H9 (cell line): ENCODE measurements at regions not wholly inside any gene's neighbourhood (a gene's known extent, or its start where the extent isn't known, plus 50 kb on each side); places are given as distances from the start of the nearest gene placed in this dataset.

ENCODE experiments used
- DNase-seq: peaks from one replicate; pipeline ENCODE4 v3.0.0-alpha.2; 2017
- H2AFZ ChIP-seq: one replicate; pipeline ENCODE4 v1.6.1; 2013; ENCODE audit warnings: mild to moderate bottlenecking, low read length, control low read depth, moderate library complexity
- H2AK5ac ChIP-seq: 2 replicates; pipeline ENCODE4 v1.6.1; 2013; ENCODE audit warnings: low read length, control low read depth, mixed read lengths; ENCODE audit not compliant: insufficient read length
- H2BK120ac ChIP-seq: one replicate; pipeline ENCODE4 v1.6.1; 2013; ENCODE audit warnings: low read depth, mild to moderate bottlenecking, low read length, control low read depth, inconsistent platforms; ENCODE audit not compliant: poor library complexity, severe bottlenecking
- H2BK12ac ChIP-seq: 2 replicates; pipeline ENCODE4 v1.6.1; 2013; ENCODE audit warnings: low read length, control low read depth, mixed read lengths, low read depth; ENCODE audit not compliant: insufficient read length
- H2BK15ac ChIP-seq: 2 replicates; pipeline ENCODE4 v1.6.1; 2013; ENCODE audit warnings: low read depth, low read length, control low read depth
- H2BK20ac ChIP-seq: one replicate; pipeline ENCODE4 v1.6.1; 2013; ENCODE audit warnings: low read depth, mild to moderate bottlenecking, low read length, control low read depth, inconsistent platforms; ENCODE audit not compliant: poor library complexity, severe bottlenecking
- H2BK5ac ChIP-seq: 2 replicates; pipeline ENCODE4 v1.6.1; 2013; ENCODE audit warnings: low read length, control low read depth, mixed read lengths; ENCODE audit not compliant: insufficient read length
- H3K14ac ChIP-seq: 2 replicates; pipeline ENCODE4 v1.6.1; 2013; ENCODE audit warnings: low read length, control low read depth; ENCODE audit not compliant: insufficient read depth
- H3K18ac ChIP-seq: 2 replicates; pipeline ENCODE4 v1.6.1; 2013; ENCODE audit warnings: low read depth, mild to moderate bottlenecking, mixed read lengths, low read length, control low read depth; ENCODE audit not compliant: insufficient read length
- H3K23ac ChIP-seq: 2 replicates; pipeline ENCODE4 v1.6.1; 2013; ENCODE audit warnings: low read length, control low read depth, mixed read lengths, low read depth; ENCODE audit not compliant: insufficient read length
- H3K23me2 ChIP-seq: 2 replicates; pipeline ENCODE4 v1.6.1; 2013; ENCODE audit warnings: low read depth, mild to moderate bottlenecking, mixed read lengths, low read length, control low read depth; ENCODE audit not compliant: insufficient read length, poor library complexity, severe bottlenecking
- H3K27ac ChIP-seq: 2 replicates; pipeline ENCODE4 v1.5.1; 2013; ENCODE audit warnings: low read length, control low read depth, mixed read lengths, low read depth; ENCODE audit not compliant: insufficient read length
- H3K27me3 ChIP-seq: 2 replicates; pipeline ENCODE4 v1.6.1; 2013; ENCODE audit warnings: low read length, control low read depth, inconsistent platforms; ENCODE audit not compliant: insufficient read depth
- H3K4ac ChIP-seq: 2 replicates; pipeline ENCODE4 v1.6.1; 2013; ENCODE audit warnings: low read depth, mild to moderate bottlenecking, control low read depth, inconsistent platforms, low read length, moderate library complexity
- H3K4me1 ChIP-seq: 2 replicates; pipeline ENCODE4 v1.6.1; 2013; ENCODE audit warnings: low read length, control low read depth, inconsistent platforms; ENCODE audit not compliant: insufficient read depth
- H3K4me2 ChIP-seq: 2 replicates; pipeline ENCODE4 v1.6.1; 2013; ENCODE audit warnings: low read length, control low read depth, mixed read lengths; ENCODE audit not compliant: insufficient read length, insufficient read depth
- H3K56ac ChIP-seq: 2 replicates; pipeline ENCODE4 v1.6.1; 2013; ENCODE audit warnings: low read depth, mild to moderate bottlenecking, mixed read lengths, low read length, control low read depth; ENCODE audit not compliant: insufficient read length
- H3K79me1 ChIP-seq: 2 replicates; pipeline ENCODE4 v1.6.1; 2013; ENCODE audit warnings: low read depth, mild to moderate bottlenecking, moderate library complexity, low read length, control low read depth, inconsistent platforms; ENCODE audit not compliant: insufficient read depth, poor library complexity, severe bottlenecking
- H3K79me2 ChIP-seq: 2 replicates; pipeline ENCODE4 v1.6.1; 2013; ENCODE audit warnings: low read length, control low read depth, inconsistent platforms; ENCODE audit not compliant: insufficient read depth
- H3K9ac ChIP-seq: 2 replicates; pipeline ENCODE4 v1.6.1; 2013; ENCODE audit warnings: low read length, control low read depth, mixed read lengths; ENCODE audit not compliant: insufficient read length; ENCODE audit errors: extremely low read depth
- H3K9me3 ChIP-seq: one replicate; pipeline ENCODE4 v1.6.1; 2013; ENCODE audit warnings: low read depth, low read length, inconsistent platforms; ENCODE audit not compliant: control insufficient read depth
- H3T11ph ChIP-seq: one replicate; pipeline ENCODE4 v1.6.1; 2013; ENCODE audit warnings: mild to moderate bottlenecking, low read length, control low read depth, inconsistent platforms
- H4K20me1 ChIP-seq: one replicate; pipeline ENCODE4 v1.6.1; 2013; ENCODE audit not compliant: control insufficient read depth, insufficient read length, insufficient read depth
- H4K5ac ChIP-seq: 2 replicates; pipeline ENCODE4 v1.6.1; 2013; ENCODE audit warnings: low read depth, mild to moderate bottlenecking, mixed read lengths, low read length, control low read depth; ENCODE audit not compliant: insufficient read length
- H4K8ac ChIP-seq: replicated peaks from 2 replicates; pipeline ENCODE4 v1.6.1; 2013; ENCODE audit warnings: low read length, control low read depth, mixed read lengths, low read depth; ENCODE audit not compliant: insufficient read length
- H4K91ac ChIP-seq: 2 replicates; pipeline ENCODE4 v1.6.1; 2013; ENCODE audit warnings: low read depth, mild to moderate bottlenecking, moderate library complexity, mixed read lengths, low read length, control low read depth; ENCODE audit not compliant: insufficient read length
- H3K27ac Mint-ChIP-seq, 3 experiments: 2 replicates in 2 of 3; 3 replicates in 1 of 3; pipeline ENCODE4 v1.8.0; 2020 to 2021; ENCODE audit warnings: mixed read lengths in 3 of 3, mild to moderate bottlenecking in 1 of 3, moderate library complexity in 1 of 3
- H3K27me3 Mint-ChIP-seq: 2 replicates; pipeline ENCODE4 v1.8.0; 2021; ENCODE audit warnings: low read depth, mild to moderate bottlenecking, moderate library complexity, mixed read lengths
- H3K36me3 Mint-ChIP-seq, 3 experiments: 2 replicates in 2 of 3; 3 replicates in 1 of 3; pipeline ENCODE4 v1.8.0; 2020 to 2021; ENCODE audit warnings: low read depth in 3 of 3, mixed read lengths in 3 of 3; ENCODE audit not compliant: insufficient read depth in 1 of 3
- H3K4me1 Mint-ChIP-seq, 2 experiments: 2 replicates each; pipeline ENCODE4 v1.8.0; 2020; ENCODE audit warnings: mixed read lengths in 2 of 2
- H3K4me3 Mint-ChIP-seq, 2 experiments: 2 replicates in 1 of 2; 3 replicates in 1 of 2; pipeline ENCODE4 v1.8.0; 2020 to 2021; ENCODE audit warnings: mild to moderate bottlenecking in 2 of 2, mixed read lengths in 2 of 2, moderate library complexity in 1 of 2
- H3K9me3 Mint-ChIP-seq, 2 experiments: 2 replicates in 1 of 2; 3 replicates in 1 of 2; pipeline ENCODE4 v1.8.0; 2020; ENCODE audit warnings: mild to moderate bottlenecking in 2 of 2, mixed read lengths in 2 of 2, moderate library complexity in 1 of 2
- WGBS: extraction: QIAGEN DNeasy Blood & Tissue Kit; methylation state at CpG from one replicate; pipeline ENCODE4 v1.1.7; 2013; ENCODE audit warnings: missing lambda C conversion rate, low lambda C conversion rate, mixed read lengths; ENCODE audit not compliant: insufficient read length; ENCODE audit errors: extremely low coverage; 5-methylcytosine and 5-hydroxymethylcytosine counted together
- TF ChIP-seq, protein P1 (sequence below): fragments of 200-600 bp; sonication (generic); conservative IDR thresholded peaks from 3 replicates; pipeline ENCODE4 v1.8.0; 2021; ENCODE audit warnings: antibody characterized with exemption, mild to moderate bottlenecking

DNA sequence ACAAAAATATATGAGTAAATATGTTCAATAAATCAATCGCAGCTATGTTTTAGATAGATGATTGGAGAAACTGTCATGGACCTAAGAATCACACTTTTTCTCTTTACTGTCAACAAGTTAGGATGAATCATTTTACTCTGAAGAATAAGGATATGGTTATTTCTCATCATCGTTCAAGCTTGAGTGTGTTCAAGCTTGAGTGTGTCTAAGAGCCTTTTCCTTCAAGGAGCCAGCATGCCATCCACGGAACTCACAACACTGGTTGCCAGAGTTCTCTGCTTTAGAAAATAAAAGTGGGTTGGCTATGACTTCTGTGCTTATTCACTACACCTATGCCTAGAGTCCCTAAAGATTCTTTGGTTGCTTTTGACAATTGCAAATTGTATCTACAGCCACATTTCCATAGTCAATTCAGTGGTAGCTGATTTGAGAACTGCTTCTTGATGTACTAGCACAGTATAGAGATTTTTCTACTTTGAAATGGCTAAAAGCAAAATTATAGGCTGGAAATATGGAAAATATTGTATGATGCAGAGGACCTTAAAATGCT, 58.1 kb upstream of the SCEL start:
- no peak for DNase-seq
- Histone ChIP-seq H4K20me1 (no peaks in the 10 kb centered on the region), H4K91ac (no peak overlapping the region), H3K79me1 (no peaks in the 10 kb centered on the region), H3K9ac (no peak overlapping the region), H3K56ac (no peak overlapping the region), H3K23ac (no peak overlapping the region), H3K18ac (no peak overlapping the region), H2BK20ac (no peak overlapping the region), H3K4ac (no peak overlapping the region), H2BK12ac (no peak overlapping the region), H2AFZ (no peak overlapping the region), H3K27me3 (no peaks in the 10 kb centered on the region), H2BK15ac (no peak overlapping the region), H4K5ac (no peak overlapping the region), H4K8ac (no peak overlapping the region), H3K23me2 (no peaks in the 10 kb centered on the region), H3K9me3 (no peaks in the 10 kb centered on the region), H3K4me1 (peaks cover 6% of the 10 kb centered on the region; the same call in 1 of the 2 replicates), H2AK5ac (no peak overlapping the region), H3K14ac (no peak overlapping the region), H2BK120ac (no peak overlapping the region), H3K4me2 (no peak overlapping the region), H3K79me2 (no peaks in the 10 kb centered on the region), H2BK5ac (no peak overlapping the region), H3K27ac (no peak overlapping the region), H3T11ph (no peak overlapping the region)
- Mint-ChIP-seq H3K4me3 (no peak overlapping the region), H3K27ac (no peak overlapping the region), H3K9me3 (peaks cover 3 to 4% of the 10 kb centered on the region in 2 experiments; a peak in 4 of 5 replicates), H3K4me1 (peaks cover 27 to 34% of the 10 kb centered on the region in 2 experiments), H3K36me3 (peaks cover 0 to 5% (median 5%) of the 10 kb centered on the region in 3 experiments; a peak in 5 of 7 replicates), H3K27me3 (no peaks in the 10 kb centered on the region; the same call in 1 of the 2 replicates)
- TF ChIP-seq, protein P1, sequence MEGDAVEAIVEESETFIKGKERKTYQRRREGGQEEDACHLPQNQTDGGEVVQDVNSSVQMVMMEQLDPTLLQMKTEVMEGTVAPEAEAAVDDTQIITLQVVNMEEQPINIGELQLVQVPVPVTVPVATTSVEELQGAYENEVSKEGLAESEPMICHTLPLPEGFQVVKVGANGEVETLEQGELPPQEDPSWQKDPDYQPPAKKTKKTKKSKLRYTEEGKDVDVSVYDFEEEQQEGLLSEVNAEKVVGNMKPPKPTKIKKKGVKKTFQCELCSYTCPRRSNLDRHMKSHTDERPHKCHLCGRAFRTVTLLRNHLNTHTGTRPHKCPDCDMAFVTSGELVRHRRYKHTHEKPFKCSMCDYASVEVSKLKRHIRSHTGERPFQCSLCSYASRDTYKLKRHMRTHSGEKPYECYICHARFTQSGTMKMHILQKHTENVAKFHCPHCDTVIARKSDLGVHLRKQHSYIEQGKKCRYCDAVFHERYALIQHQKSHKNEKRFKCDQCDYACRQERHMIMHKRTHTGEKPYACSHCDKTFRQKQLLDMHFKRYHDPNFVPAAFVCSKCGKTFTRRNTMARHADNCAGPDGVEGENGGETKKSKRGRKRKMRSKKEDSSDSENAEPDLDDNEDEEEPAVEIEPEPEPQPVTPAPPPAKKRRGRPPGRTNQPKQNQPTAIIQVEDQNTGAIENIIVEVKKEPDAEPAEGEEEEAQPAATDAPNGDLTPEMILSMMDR: no peak
- WGBS: no CpG with 5 or more reads among the region's 3 CpGs
